Dendritic cell treated with granulocyte-macrophage colony-stimulating factor and Interleukin-4, amounts not matched to agents 40 ng/mL and 50 ng/mL, for 4 days (primary cell): ENCODE measurements at regions not wholly inside any gene's neighbourhood (a gene's known extent, or its start where the extent isn't known, plus 50 kb on each side); places are given as distances from the start of the nearest gene placed in this dataset.
"Not testable (repeated sequence)": the region's sequence is repeated elsewhere in the genome, so short reads cannot be mapped to it uniquely, and the experiment has no call there.

Experiments used
- H3K27ac Mint-ChIP-seq: one replicate; pipeline ENCODE4 v1.8.0; 2022; ENCODE audit warnings: mild to moderate bottlenecking, mixed read lengths
- H3K27me3 Mint-ChIP-seq: one replicate; pipeline ENCODE4 v1.8.0; 2022; ENCODE audit warnings: mild to moderate bottlenecking, mixed read lengths
- H3K36me3 Mint-ChIP-seq: one replicate; pipeline ENCODE4 v1.8.0; 2022; ENCODE audit warnings: low read depth, mixed read lengths
- H3K4me1 Mint-ChIP-seq: one replicate; pipeline ENCODE4 v1.8.0; 2022; ENCODE audit warnings: low read depth, mixed read lengths
- H3K4me3 Mint-ChIP-seq: one replicate; pipeline ENCODE4 v1.8.0; 2022; ENCODE audit warnings: mild to moderate bottlenecking, moderate library complexity, mixed read lengths
- H3K9me3 Mint-ChIP-seq: one replicate; pipeline ENCODE4 v1.8.0; 2022; ENCODE audit warnings: mixed read lengths
- intact Hi-C: fragments of 100-400 bp; cut with micrococcal nuclease; formaldehyde crosslinking; loops from one replicate; pipeline ENCODE4 v1.15.0; 2022

GRCh38 chr13:37313372-37313771 is 207.9 kb upstream of the CSNK1A1L start:
- H3K9me3 Mint-ChIP-seq, result peaks cover 21% of the 10 kb centered on the region

GRCh38 chr13:37306778-37307544 is 201.5 kb upstream of the CSNK1A1L start:
- intact Hi-C loops, result no loop called here
- Mint-ChIP-seq H3K36me3 (no peaks in the 10 kb centered on the region), H3K4me3 (no peak overlapping the region), H3K9me3 (no peaks in the 10 kb centered on the region), H3K27ac (no peak overlapping the region), H3K27me3 (no peaks in the 10 kb centered on the region), H3K4me1 (no peaks in the 10 kb centered on the region)

More at GRCh38 chr13:37313372-37313771, 207.9 kb upstream of the CSNK1A1L start:
- no peaks in the 10 kb centered on the region for H3K36me3 Mint-ChIP-seq
- no peaks in the 10 kb centered on the region for H3K4me1 Mint-ChIP-seq
- H3K4me3 Mint-ChIP-seq, result no peak overlapping the region
- intact Hi-C loops, result no loop called here
- no peaks in the 10 kb centered on the region for H3K27me3 Mint-ChIP-seq
- no peak overlapping the region for H3K27ac Mint-ChIP-seq

- peaks cover 14% of the 10 kb centered on the region for H3K9me3 Mint-ChIP-seq
- no peaks in the 10 kb centered on the region for H3K4me1 Mint-ChIP-seq
- H3K36me3 Mint-ChIP-seq, result no peaks in the 10 kb centered on the region
- intact Hi-C loops, result no loop called here
- H3K27me3 Mint-ChIP-seq, result no peaks in the 10 kb centered on the region
- H3K4me3 Mint-ChIP-seq, result no peak overlapping the region
- no peak overlapping the region for H3K27ac Mint-ChIP-seq
These were observed 198.1 kb upstream of the CSNK1A1L start for GRCh38 chr13:37303606-37304005.

GRCh38 chr13:37302686-37303085 is 197.2 kb upstream of the CSNK1A1L start:
- intact Hi-C loops, result no loop called here
- H3K9me3 Mint-ChIP-seq, result peaks cover 23% of the 10 kb centered on the region
- no peak overlapping the region for H3K4me3 Mint-ChIP-seq
- H3K27ac Mint-ChIP-seq, result no peak overlapping the region
- no peaks in the 10 kb centered on the region for H3K4me1 Mint-ChIP-seq
- H3K27me3 Mint-ChIP-seq, result no peaks in the 10 kb centered on the region
- no peaks in the 10 kb centered on the region for H3K36me3 Mint-ChIP-seq

GRCh38 chr13:37295573-37295972 is 190.1 kb upstream of the CSNK1A1L start:
- Mint-ChIP-seq H3K36me3 (no peaks in the 10 kb centered on the region), H3K27ac (no peak overlapping the region), H3K4me1 (no peaks in the 10 kb centered on the region), H3K27me3 (no peaks in the 10 kb centered on the region), H3K4me3 (no peak overlapping the region), H3K9me3 (peaks cover 30% of the 10 kb centered on the region)
- intact Hi-C loops, result no loop called here

- no peaks in the 10 kb centered on the region for H3K36me3 Mint-ChIP-seq
- peaks cover 30% of the 10 kb centered on the region for H3K9me3 Mint-ChIP-seq
- no peaks in the 10 kb centered on the region for H3K27me3 Mint-ChIP-seq
- H3K4me1 Mint-ChIP-seq, result no peaks in the 10 kb centered on the region
- H3K4me3 Mint-ChIP-seq, result no peak overlapping the region
- H3K27ac Mint-ChIP-seq, result no peak overlapping the region
- intact Hi-C loops, result no loop called here
These were observed 189.6 kb upstream of the CSNK1A1L start for GRCh38 chr13:37295071-37295470.

- Mint-ChIP-seq H3K36me3 (no peaks in the 10 kb centered on the region), H3K4me3 (no peak overlapping the region), H3K4me1 (no peaks in the 10 kb centered on the region), H3K27me3 (no peaks in the 10 kb centered on the region), H3K27ac (no peak overlapping the region), H3K9me3 (peaks cover 25% of the 10 kb centered on the region)
- intact Hi-C loops, result no loop called here
These were observed 189.0 kb upstream of the CSNK1A1L start for GRCh38 chr13:37294472-37294871.

GRCh38 chr13:37293295-37293694 is 187.8 kb upstream of the CSNK1A1L start:
- no peak overlapping the region for H3K27ac Mint-ChIP-seq
- H3K9me3 Mint-ChIP-seq, result peaks cover 13% of the 10 kb centered on the region
- H3K36me3 Mint-ChIP-seq, result no peaks in the 10 kb centered on the region
- H3K4me3 Mint-ChIP-seq, result no peak overlapping the region
- intact Hi-C loops, result no loop called here
- no peaks in the 10 kb centered on the region for H3K4me1 Mint-ChIP-seq
- no peaks in the 10 kb centered on the region for H3K27me3 Mint-ChIP-seq

- H3K36me3 Mint-ChIP-seq, result no peaks in the 10 kb centered on the region
- H3K4me3 Mint-ChIP-seq, result no peak overlapping the region
- no peaks in the 10 kb centered on the region for H3K27me3 Mint-ChIP-seq
- peaks cover 6% of the 10 kb centered on the region for H3K9me3 Mint-ChIP-seq
- no peaks in the 10 kb centered on the region for H3K4me1 Mint-ChIP-seq
- no peak overlapping the region for H3K27ac Mint-ChIP-seq
- intact Hi-C loops, result no loop called here
These were observed 185.4 kb upstream of the CSNK1A1L start for GRCh38 chr13:37290716-37291505.

- Mint-ChIP-seq H3K27ac (no peak overlapping the region), H3K9me3 (peaks cover 6% of the 10 kb centered on the region), H3K4me1 (no peaks in the 10 kb centered on the region), H3K27me3 (no peaks in the 10 kb centered on the region), H3K36me3 (no peaks in the 10 kb centered on the region), H3K4me3 (no peak overlapping the region)
- intact Hi-C loops, result no loop called here
These were observed 183.9 kb upstream of the CSNK1A1L start for GRCh38 chr13:37289212-37289935.

- no peak overlapping the region for H3K4me3 Mint-ChIP-seq
- no peaks in the 10 kb centered on the region for H3K36me3 Mint-ChIP-seq
- H3K27me3 Mint-ChIP-seq, result no peaks in the 10 kb centered on the region
- no peaks in the 10 kb centered on the region for H3K4me1 Mint-ChIP-seq
- H3K9me3 Mint-ChIP-seq, result peaks cover 6% of the 10 kb centered on the region
- no peak overlapping the region for H3K27ac Mint-ChIP-seq
- intact Hi-C loops, result no loop called here
These were observed 182.7 kb upstream of the CSNK1A1L start for GRCh38 chr13:37288057-37288720.

GRCh38 chr13:37280231-37280630 is 174.8 kb upstream of the CSNK1A1L start:
- H3K4me3 Mint-ChIP-seq, intact Hi-C loops, H3K27me3 Mint-ChIP-seq, H3K36me3 Mint-ChIP-seq, H3K27ac Mint-ChIP-seq, H3K4me1 Mint-ChIP-seq: not testable (repeated sequence)
- peaks cover 11% of the 10 kb centered on the region for H3K9me3 Mint-ChIP-seq

GRCh38 chr13:37277435-37278144 is 172.1 kb upstream of the CSNK1A1L start:
- no peaks in the 10 kb centered on the region for H3K36me3 Mint-ChIP-seq
- peaks cover 20% of the 10 kb centered on the region for H3K9me3 Mint-ChIP-seq
- no peaks in the 10 kb centered on the region for H3K27me3 Mint-ChIP-seq
- no peaks in the 10 kb centered on the region for H3K4me1 Mint-ChIP-seq
- no peak overlapping the region for H3K4me3 Mint-ChIP-seq
- no peak overlapping the region for H3K27ac Mint-ChIP-seq
- intact Hi-C loops, result no loop called here
